GM18868 (cell line): ENCODE measurements at regions not wholly inside any gene's neighbourhood (a gene's known extent, or its start where the extent isn't known, plus 50 kb on each side); places are given as distances from the start of the nearest gene placed in this dataset.

Source experiments
- ATAC-seq: cut with Tn5 transposase; IDR thresholded peaks from one replicate; pipeline ENCODE4 v1.9.1; 2021; ENCODE audit warnings: mild to moderate bottlenecking, moderate library complexity; ENCODE audit not compliant: unreplicated experiment

DNA sequence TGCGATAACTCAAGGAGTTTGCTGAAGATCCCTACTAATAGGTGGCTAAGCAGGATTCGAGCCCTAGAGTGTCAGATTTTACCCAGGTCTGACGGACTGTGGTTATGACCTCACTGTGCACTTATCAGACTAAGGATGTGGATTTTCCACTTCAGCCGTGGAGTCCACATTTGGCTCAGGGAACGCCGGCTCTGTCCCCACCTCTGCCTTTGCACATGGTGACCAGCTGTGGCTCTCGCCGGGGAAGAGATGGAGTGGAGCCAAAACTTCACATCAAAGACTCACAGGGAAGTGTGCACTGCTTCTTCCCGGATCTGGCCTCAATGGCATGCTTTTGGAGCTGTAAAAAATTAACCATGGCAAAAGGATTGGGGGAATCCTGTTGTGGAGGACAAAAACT lies 249.3 kb upstream of the APCDD1 start:
- no peak for ATAC-seq

DNA sequence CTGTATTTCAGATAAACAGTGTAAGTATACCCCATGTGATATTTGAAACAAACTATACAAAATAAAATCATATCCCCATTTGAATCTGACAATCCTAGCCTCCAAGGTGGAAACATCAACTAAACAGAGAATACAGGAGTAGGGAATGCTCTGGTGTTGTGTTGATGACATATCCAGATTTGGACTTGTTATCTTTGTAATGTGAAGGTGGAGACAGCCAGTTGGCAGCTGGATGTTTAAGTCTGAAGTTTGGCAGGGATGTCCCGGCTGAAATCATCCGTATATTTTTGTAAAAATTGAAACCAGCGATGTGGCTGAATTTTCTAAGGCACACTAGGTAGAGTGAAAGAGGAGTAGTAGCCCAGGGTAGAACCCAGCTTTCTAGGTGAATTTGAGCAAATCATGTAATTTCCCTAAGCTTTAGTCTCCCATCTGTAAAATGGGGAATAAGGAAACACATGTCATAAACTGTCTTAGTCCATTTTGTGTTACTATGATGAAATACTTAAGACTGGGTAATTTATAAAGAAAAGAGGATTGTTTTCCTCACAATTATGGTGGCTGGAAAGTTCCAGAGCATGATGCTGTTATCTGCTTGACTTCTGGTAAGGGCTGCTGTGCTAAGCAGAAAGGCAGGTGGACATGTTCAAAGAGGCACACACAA lies 246.6 kb upstream of the APCDD1 start:
- no peak for ATAC-seq

DNA sequence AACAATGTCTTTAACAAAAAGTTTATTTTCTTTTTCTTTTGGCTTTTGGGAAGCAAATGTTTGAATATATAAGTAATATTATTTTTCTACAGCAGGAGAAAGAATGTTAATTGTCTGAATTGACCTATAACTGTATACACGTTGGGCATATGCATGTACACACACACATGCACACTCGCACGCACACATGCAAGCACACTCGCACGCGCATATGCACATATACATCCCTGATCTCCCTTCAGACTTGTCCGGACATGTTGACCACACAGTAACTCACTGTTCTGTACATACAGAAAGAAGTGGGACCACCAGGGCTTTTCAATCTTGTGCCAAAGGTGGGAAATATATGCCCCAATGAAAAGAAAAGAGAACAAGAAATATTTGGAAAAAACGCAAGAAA lies 245.1 kb upstream of the APCDD1 start:
- no peak for ATAC-seq

DNA sequence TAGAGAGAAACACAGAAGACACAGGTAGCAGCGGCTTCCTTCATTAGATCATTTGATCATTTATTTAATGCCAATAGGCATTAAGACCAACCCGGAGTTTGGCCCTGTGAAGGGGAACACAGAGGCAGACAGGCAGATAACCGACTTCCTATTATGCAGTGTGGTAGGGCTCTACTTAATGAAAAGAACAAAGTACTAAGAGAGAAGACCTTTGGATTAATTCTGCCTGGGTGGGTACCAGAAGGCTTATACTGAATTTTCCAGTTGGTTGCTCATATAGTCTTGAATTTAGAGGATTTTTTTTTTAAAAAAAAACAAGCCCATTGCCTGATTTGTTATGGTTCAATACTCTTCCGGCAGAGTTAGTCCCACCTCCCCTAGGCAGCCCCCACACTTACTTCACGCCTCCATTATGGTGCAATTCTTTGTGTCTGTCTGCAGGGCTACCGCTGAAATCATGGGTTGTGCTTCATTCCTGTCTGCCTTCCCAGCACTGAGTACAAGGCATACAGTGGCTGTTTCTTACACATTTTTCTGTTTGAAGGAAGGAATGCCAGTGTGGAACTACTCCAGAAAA lies 244.3 kb upstream of the APCDD1 start:
- no peak for ATAC-seq

DNA sequence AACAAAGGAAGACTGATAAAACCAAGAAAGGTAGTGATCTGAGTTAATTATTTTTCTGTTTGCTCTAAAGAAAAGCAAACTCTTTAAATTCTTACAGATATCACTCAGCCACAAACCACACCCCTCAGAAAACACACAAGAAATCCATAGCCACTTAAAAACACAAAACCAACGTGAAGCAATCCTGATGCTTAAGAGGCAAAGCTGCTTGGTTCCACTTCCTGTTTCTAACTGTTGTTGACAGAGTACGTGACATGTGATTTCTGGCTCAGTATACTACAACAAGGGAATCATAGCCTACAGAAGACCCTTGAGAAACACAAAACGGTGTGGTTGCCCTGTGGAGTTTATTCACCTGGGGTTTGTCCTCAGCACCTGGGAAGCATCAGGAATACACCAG lies 240.9 kb upstream of the APCDD1 start:
- ATAC-seq, result peak; percentile 82

DNA sequence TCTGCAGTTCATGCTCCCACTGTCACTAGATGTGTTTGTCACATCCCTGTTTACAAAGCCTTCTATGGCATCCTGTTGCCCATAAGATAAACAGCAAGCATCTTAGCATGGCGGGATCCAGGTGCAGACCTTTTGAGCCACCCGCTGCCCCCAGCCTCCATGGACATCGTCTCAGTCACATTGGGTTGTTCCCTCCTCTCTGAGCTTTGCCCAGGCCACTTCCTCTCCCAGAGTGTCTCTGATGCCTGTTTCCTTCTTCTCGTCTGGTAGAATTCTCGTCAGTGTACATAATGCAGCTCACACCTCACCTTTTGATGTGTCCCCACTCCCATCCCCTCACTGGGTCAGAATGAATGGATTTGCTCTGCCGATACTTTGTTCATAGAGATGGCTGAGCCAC lies 239.0 kb upstream of the APCDD1 start:
- no peak for ATAC-seq

DNA sequence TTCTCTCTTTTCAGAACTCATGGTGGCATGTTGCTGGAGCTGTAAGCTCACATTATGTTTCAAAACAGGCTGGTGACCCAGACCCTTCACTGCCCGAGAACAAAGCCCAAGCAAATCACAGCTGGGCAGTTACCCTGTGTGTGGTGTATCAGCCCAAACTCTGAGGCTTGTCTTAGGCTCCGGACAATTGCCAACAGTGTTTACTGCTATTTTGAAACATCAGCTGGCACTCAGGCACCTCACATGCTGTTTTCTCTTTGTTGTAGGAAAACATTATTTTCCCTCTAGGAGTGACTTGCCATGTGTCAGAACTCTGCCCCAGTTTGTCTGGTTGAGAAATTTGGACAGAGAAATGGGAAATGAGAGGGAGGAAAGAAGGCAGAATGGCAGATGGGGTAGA lies 237.6 kb upstream of the APCDD1 start:
- ATAC-seq, result no peak

DNA sequence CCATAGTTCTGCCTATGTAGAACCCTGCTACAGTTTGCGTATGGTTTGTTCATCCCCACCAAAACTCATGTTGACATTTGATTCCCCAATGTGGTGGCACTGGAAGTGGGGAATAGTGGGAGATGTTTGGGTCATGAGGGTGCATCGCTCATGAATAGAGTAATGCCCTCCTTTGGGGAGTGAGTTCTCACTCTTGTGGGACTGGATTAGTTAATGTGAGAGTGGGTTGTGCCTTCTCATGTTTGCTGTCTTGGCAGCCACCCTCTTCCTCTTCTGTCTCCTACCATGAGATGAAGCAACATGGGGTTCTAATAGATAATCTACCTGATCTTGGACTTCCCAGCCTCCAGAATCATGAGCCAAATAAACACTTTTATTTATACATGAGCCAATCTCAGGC lies 237.2 kb upstream of the APCDD1 start:
- ATAC-seq, result no peak

DNA sequence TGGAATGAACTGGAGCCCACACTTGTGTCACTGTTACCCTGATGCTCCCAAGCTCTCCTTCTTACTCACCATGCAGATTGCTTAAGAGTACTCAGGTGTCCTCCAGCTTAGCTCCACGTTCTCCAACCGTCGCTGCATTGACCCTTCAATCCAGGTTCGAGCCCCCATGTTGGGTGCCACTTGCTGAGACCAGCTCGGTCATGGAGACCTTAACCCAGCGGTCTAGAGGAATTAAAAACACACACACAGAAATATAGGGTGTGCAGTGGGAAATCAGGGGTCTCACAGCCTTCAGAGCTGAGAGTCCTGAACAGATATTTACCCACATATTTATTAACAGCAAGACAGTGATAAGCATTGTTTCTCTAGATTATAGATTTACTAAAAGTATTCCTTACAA lies 229.1 kb upstream of the APCDD1 start:
- no peak for ATAC-seq

DNA sequence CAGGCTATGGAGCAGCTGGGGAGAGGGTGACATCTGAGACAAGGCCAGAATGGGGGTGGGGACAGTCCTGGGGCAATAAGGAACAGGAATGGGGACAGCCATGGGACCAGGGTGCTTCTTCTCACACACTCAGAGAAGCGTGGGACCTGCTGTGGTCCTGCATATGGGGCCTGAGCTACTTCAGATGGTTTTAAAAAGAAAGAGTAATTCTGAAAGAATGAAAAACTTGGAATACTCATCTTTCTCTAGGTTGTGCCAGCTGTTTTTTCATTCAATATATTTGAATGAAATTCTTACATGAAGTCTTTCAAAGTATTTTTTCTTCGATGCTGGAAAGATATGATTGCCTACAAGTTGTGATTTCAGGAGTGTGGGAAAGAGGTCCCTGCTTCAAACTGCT lies 227.5 kb upstream of the APCDD1 start:
- ATAC-seq, result no peak

DNA sequence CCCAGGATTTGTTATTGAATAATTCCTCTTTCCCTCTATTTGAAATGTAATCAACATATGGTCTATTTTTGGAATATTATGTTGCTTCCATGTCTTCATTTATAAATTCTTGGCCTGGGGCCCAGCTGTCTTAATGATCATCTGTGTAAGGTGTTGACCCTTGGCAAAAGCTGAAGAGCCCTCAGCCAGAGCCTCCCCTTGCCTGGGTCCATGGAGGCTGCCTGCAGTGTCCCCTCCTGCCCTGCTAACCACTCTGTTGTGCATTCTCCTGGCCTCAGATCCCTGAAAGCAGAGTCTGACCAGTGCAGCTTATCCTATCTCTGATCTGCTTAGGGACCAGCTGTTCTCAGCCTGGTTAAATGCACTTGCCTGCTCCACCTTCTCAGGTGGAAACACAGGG lies 226.1 kb upstream of the APCDD1 start:
- ATAC-seq, result no peak

DNA sequence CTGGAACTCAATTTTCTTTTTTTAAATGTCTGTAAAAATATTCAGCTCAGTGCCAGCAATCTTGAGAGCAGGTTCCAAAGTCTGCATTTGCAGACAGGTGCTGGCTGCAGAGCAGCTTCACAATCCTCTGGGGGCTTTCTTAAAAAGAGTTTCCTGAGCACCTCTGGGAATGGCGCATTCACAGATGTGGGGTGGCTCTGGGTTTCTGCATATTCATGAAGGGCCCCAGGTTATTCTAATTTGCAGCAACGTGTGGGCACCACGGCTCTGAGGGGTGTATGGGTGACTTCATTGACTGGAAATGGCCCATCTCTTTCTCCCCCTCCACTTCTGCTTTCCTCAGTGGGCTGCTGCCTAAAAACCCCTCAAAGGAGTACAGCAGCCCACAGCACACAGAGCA lies 225.0 kb upstream of the APCDD1 start:
- no peak for ATAC-seq

DNA sequence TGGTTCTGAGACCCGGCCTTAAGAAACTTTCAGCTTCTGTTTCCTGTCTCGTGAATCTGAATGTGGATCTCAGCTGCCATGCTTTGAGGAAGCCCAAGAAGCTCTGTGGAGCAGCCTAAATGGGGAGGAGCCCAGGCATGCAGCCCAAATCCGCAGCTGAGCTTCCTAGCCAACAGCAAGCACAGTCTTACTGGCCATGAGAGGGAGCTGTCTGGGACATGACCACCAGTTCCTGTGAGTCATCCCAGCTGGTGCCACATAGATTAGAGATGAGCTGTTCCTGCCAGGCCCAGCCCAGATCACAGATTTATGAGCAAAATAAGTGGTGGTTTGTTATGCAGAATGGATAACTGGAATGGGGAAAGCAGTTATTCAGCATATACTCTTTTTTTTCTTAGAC lies 224.4 kb upstream of the APCDD1 start:
- no peak for ATAC-seq

DNA sequence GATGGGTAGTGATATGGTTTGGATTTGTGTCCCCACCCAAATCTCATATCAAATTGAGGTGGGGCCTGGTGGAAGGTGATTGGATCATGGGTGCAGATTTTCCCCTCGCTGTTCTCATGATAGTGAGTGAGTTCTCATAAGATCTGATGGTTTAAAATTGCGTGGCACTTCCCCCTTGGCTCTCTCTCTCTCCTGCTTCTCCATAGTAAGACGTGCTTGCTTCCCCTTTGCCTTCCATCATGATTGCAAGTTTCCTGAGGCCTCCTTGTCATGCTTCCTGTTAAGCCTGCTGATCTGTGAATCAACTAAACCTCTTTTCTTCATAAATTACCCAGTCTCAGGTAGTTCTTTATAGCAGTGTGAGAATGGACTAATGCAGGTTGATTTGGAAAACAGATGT lies 223.2 kb upstream of the APCDD1 start:
- no peak for ATAC-seq

DNA sequence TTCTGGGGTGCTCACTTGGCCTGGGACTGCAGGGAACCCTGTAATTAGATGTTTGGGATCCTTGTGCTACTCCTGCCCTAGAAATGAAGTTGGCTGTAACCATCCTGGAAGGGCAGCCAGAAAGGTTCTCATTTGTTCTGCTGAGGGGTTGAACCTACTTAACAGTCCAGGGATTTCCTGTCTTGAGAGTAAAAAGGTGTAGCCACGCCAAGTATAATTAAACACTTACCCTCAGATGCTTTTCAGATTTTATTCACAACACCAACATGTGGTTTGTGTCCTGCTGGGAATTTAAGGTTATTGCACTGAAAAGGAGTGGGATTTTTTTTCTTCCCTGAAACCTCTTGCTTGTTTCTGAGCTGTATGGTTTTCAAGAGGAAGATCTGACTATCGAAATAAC lies 222.4 kb upstream of the APCDD1 start:
- no peak for ATAC-seq

DNA sequence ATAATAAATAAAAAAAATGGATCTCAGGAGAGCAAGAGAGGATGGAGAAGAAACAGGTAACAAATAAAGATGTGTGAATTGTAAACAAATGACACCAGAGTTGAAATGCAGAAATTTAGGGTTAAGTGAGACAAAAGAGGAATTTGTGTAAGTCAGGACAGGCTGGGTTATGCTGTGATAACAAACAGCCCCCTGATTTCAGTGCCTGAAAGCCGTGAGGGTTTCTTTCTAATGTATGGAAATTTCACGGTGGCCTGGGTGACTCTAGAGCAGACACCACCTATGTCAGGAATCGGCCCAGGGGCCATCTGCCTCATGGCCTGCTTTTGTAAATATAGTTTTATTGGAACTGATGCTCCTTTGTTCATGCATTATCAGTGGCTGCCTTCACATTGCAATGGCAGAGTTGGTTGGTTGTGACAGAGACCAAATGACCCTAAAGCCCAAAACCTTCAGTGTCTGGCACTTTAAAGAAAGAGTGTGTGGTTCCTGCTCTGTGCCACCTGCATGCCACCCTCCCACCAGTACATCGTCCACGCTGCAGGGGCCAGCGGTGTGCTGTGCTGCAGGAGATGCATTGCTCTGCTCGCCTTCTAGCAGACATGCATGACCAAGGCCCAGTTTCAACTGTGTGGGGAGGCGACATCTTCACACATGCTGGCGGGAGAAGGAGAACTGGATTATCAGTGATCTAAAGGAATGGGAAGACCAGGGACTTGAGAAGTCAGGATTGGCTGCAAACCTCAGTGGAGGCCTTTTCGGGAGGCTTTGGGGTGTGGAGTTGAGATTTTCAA lies 221.2 kb upstream of the APCDD1 start:
- ATAC-seq, result no peak

DNA sequence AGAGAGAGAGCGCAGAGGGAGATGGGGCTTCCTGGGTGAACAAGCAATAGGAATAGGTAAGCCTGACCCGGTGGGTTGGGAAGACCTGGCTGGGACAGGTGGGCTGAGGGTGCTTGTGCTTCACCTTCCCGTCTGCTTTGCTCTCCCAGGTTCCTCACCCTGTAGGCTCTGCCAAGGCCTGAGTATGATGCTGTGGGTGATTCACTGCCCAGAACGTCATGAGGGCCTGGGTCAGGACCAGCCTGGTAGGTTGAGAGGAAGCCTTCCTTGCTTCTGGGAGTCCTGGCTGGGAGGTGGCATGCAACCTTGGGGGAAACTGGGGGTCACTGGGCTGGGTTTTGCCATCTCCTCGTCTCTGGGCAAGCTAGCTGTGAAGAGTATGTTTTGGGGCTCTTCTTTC lies 220.2 kb upstream of the APCDD1 start:
- no peak for ATAC-seq

DNA sequence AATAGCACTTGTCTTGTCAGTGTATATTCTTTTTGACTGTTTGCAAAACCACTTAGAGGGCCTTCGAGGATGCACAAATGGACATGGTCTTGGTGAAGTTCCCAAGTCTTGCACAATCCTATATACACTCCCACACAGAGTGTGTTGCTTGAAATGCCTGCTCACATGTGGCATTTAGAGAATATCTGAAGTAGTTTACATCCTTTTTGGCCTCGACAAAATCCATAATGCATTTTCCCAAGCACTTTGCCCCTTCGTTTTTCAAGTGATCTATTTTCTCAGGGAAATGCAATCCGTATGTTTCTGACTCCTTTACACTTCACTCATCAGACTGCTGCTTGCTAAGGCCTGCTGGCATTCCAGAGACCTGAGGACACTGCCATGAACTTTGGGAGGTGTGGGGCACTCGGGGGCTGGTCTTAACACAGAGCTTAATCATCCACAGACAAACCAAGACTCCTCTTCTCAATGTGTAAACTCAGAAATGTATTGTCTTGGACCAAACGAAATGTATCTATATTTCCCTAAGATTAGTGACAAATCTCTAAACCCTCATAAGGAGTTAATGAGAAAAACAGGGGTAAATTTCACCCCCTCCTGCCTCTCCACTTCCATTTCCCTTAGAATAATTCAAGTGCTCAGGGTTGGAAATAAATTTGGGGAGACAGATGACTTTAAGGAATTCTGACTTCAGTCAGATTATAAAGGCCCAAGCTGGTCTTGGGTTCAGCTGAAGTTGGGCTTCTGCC lies 219.3 kb upstream of the APCDD1 start:
- ATAC-seq, result no peak

DNA sequence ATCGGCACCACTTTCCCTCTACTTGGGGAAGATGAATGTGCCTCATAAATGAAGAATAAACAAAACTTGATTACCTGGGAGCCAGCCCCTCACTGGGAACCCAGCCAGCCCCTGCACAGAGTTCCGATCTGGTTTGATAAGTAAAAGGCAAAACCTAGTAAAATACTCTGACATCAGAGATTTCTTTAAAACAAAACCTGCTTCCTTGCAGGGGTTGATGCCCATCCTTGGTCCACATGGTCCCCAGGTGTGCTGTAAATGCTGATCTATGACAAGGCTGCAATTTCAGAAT lies 218.8 kb upstream of the APCDD1 start:
- no peak for ATAC-seq

DNA sequence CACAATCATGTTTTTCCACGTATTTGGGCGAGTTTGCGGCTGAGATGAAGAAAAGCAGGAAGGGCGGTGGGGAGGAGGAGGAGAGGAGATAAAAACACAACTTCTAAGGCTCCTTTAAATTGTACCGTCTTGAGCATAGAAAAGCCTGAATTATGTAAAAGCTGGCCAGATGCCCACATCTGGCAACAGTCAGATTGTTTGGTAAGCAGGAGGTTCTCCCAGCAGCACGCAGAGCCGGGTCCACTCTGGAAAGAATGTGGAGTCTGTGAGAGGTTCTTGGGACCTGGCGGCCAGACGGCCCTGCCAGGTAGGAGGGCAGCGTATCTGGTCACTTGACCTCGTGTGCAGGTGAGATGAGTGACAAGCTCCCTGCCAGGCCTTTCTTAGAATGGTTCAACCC lies 215.3 kb upstream of the APCDD1 start:
- no peak for ATAC-seq

DNA sequence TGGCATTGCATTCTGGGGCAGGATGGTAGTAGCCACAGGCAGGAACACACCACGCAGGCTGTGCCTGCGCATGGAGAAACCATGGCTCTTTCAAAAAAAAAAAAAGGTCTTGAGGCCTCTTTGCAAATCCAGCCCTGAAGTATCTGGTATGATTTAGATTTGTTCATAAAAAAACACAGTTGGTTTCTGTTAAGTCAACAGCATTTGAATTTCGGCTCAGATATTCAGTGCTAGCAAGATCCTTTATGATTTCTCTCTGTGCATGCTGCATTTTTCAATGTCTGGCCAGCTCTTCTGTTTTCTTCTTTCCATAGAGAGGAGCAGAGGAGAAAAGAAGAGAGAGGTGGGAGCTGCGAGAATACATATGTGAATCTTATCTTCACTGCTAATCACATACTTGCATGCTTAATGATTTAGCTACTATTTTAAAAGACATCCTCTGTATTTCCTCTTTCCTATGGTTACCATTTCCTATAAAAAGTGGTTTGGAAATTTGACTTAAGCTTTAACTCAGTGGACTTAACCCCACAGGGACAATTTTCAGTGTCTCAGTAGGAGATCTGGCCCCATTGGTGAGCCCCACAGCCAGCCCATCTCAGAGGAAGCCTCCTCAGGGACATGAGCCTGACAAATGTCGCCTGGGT lies 214.3 kb upstream of the APCDD1 start:
- no peak for ATAC-seq
